Superior temporal gyrus (tissue), 1 donor: ENCODE measurements at regions not wholly inside any gene's neighbourhood (a gene's known extent, or its start where the extent isn't known, plus 50 kb on each side); places are given as distances from the start of the nearest gene placed in this dataset.

Experiments used
- DNase-seq: peaks from one replicate; pipeline ENCODE4 v3.0.0-alpha.2; 2016; ENCODE audit errors: extremely low spot score

DNA sequence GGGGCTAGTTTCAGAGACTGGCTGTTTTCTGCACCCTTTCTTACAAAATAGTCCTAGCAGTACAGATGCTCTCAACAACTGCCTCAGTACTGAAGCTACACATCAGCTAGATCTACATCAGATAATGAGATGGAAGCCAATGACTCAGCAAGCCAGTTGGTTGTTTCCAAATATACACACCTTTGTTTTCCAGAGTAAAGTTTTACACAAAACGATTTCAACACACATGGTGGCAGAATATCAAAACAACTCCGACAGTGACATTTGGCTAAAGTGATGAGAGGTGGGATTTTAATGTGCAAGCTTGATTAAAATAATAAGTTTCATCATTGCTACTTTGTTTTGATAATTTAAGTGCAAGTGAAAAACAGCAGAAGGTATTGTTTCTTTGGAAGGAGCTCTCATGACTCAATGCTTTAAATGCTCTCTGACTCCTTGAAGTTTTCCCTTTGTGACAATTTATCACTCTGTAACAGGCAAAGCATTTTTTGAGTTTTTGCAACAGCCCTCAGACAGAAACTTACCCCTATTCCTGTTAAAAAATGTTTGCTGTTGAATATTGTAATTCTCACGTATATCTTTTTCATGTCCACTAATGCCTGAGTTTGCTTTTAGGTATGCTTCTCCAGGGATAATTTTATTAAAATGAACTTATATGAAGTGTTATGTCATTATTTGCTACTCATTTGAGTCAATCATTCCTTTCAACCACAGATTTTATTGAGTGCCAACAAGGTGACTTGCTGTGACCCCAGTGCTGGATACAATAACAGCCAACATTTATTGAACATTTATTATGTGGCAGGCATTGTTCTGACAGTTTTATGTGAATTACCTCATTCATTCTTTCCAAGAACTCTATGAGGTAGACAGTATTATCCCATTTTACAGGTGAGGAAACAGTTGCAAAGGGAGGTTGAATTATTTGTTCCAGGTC is 882.0 kb downstream of the TFAP2A start:
- DNase-seq, result no peak

DNA sequence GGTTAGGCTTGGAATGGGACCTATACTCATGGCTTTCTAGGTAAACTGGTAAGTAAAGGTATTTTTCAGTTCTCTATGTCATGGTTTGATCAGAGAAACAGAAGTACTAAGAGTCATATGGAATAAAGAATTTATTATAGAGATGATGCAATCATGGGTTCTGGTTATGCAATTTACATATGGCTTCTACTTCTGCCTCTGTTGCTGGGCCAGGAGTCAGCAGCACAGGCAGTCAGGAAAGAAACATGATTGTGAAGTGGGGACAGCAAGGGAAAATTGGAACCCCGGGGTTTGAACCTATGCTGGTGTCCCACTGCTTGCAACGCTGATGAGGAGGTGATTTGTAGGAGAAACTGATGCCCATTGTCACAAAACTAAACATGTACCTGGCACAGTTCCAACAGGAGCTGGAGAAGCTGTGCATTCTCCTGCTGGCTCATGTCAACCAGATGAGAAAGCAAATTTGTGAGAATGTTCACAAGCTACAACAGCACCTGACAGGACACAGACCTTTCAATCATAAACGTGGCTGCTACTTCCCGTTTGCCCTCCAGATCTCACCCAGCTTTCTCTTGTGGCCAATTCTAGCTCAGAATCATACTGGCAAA is 887.1 kb downstream of the TFAP2A start:
- no peak for DNase-seq

DNA sequence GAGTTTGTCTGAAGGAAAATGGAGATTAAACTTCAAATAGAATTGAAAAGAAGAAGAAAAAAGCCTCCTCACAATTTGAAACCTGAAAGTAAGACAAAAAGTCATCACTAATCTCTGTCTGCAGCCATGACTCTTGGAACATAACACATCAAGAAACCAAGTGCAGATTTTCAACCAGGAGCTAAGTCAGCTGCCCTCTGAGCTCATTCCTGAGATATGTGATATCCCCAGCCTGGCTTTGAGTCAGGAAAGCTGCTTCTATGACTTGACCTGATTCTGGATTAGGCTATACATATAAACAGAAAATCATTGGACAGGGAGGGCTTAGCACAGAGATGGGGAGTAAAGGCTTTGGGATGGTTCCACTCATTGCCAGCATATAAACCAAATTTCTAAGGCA is 891.4 kb downstream of the TFAP2A start:
- no peak for DNase-seq

GRCh38 chr6:9522101-9522500 is 892.8 kb downstream of the TFAP2A start:
- DNase-seq, result no peak

DNA sequence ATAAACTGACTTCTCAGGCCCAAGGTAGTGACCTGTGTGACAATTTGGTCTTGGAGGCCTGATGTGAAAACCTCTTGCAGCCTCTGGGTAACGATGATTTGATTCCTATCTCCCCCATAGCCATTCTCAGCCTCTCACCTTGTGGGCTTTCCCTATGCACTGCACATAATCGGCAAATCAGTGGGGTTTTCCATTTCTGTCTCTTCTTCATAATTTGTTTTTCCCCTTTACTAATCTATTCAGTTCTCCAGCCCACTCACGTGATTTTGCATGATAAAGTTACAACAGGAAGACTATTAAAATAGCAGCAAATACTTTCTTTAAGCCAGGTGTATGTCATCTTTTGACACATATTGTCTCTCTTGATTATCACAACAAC is 893.7 kb downstream of the TFAP2A start:
- no peak for DNase-seq

DNA sequence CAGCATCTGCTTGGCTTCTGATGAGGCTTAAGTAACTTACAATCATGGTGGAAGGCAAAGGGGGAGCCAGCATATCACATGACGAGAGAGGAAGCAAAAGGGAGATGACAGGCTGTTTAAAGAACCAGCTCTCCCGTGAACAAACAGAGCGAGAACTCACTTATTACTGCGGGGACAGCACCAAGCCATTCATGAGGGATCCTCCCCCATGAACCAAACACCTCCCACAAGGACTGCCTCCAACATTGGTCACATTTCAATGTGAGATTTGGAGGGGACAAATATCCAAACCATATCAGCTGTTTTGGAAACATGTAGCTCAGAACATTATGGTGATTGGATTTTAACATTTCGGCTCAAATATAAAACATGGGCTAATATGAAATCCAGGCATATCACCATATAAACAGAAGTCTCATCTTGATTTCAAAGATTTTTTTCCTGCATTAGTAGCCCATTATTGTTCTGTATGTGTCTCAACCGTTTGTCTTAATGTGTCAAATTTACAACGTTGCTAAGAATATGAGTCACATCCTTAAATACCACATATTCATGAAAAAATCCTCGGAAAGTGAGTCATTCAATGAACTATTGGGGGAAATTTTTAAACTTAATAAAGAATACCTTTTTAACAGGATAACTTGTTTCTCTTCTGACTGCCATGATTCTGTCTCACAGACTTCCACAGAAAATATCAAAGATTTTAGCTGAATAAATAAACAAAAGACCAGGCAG is 894.3 kb downstream of the TFAP2A start:
- DNase-seq, result no peak

DNA sequence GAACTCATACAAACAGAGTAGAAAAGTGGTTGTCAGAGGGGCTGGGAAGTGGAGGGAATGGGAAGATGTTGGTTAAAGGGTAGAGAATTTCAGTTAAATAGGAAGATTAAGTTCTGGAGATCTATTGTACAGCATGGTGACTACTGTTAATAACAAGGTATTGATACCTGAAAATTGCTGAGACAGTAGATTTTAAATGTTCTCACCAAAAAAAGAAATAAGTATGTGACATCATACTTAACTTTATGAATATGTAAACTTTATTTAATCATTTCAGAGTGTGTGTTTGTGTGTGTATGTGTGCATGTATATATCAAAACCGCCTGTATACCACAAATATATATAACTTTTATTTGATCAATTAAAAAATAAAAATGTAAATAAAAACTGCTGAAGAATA is 896.4 kb downstream of the TFAP2A start:
- DNase-seq, result no peak

GRCh38 chr6:9517806-9518205 is 897.1 kb downstream of the TFAP2A start:
- DNase-seq, result no peak

GRCh38 chr6:9515633-9516606 is 899.0 kb downstream of the TFAP2A start:
- DNase-seq, result no peak

GRCh38 chr6:9514146-9514545 is 900.7 kb downstream of the TFAP2A start:
- no peak for DNase-seq

GRCh38 chr6:9511157-9511556 is 903.7 kb downstream of the TFAP2A start:
- DNase-seq, result no peak

DNA sequence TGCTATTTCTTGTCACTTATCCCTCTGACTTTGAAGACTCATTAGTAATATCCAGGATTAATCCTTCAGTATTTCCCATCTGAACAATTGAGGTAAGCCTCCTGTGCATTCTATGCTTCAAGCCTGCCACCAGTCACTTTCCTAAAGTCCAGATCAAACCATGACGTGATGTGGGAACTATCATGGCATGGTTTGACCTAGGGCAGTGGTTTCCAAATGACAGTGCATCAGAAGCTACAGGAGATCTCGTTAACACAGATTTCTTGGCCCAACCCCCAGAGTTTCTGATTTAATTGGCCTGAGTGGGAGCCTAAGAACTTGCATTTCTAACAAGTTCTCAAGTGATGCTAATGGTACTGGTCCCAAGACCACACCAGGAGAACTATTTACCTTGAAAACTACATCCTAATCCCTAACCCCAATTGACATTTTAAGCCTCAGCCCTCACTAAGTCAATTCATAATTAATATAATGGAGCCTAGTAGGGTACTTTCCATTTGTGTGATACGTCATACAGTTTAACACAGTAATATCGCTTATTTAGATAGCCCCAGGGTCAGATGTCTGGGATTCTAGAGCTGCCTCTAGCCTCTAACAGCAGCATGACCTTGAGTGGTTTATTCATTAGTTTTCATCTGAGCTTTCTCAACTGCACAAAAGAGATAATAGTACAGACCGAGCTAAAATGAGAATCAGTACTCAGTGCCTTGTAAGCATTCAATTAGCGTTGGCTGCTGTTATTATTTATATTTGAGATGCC is 907.6 kb downstream of the TFAP2A start:
- DNase-seq, result no peak

DNA sequence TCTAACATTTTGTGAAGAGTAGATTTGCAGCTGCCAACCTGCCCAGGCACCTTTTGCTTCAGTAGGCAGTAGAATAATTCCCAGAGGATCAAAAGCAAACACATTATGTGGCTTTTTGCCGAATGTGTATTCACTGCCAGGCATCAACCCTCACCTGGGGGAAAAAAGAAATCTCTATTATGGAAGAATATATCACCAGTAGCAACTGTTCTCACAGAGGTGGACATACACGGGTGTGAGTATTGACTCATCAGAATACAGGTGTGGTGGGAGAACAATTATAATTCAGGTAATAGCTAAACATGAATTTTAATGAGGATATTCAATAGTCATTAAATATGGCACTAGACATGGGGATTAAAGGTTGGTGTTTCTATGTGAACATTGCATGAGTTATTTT is 910.7 kb downstream of the TFAP2A start:
- no peak for DNase-seq

- DNase-seq, result no peak
Observed at GRCh38 chr6:9503111-9503761, 911.6 kb downstream of the TFAP2A start.

DNA sequence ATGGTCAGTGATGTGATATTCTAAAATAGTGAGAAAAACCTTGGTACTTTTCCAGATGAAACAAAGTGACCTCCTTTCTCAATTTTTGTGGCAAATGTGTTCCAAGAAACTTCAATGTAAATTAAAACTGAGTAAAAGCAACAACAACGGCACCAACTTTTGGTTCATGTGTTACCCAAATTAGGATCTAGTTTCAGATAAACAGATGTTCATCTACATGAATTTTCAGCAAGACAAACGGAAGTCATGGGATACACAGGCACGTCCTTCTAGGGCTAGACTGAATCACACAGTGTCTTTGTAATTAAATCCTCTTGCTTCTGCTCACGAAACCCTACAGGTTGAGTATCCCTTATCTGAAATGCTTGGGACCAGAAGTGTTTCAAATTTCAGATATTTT is 915.2 kb downstream of the TFAP2A start:
- no peak for DNase-seq

GRCh38 chr6:9496837-9497236 is 918.0 kb downstream of the TFAP2A start:
- DNase-seq, result no peak

DNA sequence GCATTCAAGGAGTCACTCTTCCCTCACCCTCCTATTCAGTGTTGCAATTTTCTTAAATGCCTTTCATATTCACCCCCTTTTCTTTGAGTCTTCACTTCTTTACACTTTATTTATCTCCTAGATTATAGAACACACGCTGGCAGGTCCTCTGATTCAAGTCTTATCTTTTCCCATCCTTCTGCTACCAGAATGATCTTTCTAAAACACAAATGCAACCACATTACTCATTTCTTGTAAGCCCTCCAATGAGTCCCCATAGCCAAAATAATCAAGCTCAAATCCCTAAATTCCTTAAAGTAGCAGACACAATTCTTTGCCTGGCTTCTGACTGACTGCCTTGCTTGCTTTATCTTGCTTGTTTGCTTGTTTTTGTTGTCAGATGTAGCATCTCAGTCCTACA is 920.0 kb downstream of the TFAP2A start:
- no peak for DNase-seq

DNA sequence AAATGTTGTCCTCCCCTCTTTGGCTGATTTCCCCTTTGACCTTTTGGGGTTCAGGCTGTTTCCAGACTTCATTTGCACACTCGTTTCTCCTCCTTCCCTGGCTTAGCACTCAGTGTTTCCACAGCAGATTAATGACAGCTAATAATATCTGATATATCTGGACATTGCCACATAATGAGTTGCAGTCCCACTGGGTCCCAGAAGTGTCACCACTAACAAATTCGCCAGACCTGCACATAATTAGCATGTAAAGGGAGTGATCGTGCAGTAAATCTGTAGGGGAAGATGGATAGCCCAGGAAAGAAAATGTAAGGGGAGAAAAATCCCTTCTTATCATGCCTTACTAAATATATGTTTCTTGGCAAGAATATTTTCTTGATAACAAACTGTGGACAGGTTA is 922.1 kb downstream of the TFAP2A start:
- DNase-seq, result no peak

GRCh38 chr6:9487128-9487527 is 927.7 kb downstream of the TFAP2A start:
- DNase-seq, result no peak

DNA sequence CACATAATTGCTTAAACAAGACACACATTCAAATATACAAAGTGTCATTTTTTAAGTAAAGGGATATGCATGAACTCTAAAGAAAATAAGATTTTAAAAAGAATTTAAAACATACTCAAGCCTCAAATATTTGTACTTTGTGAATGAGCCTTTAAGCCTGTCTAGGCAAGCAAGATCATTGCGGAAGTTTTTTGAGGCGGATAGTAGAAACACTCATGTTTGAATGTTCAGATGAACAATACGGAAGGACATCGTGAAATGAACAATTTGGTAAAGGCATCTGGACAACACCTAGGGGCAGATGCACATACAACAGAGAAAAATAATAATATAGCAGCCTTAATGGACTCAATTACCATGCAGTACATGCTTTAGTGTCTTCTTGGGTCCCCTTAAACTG is 928.9 kb downstream of the TFAP2A start:
- no peak for DNase-seq
